ENCODE measurements at regions not wholly inside any gene's neighbourhood (a gene's known extent, or its start where the extent isn't known, plus 50 kb on each side); places are given as distances from the start of the nearest gene placed in this dataset.
"Not testable (repeated sequence)": the region's sequence is repeated elsewhere in the genome, so short reads cannot be mapped to it uniquely, and the experiment has no call there.

DNA sequence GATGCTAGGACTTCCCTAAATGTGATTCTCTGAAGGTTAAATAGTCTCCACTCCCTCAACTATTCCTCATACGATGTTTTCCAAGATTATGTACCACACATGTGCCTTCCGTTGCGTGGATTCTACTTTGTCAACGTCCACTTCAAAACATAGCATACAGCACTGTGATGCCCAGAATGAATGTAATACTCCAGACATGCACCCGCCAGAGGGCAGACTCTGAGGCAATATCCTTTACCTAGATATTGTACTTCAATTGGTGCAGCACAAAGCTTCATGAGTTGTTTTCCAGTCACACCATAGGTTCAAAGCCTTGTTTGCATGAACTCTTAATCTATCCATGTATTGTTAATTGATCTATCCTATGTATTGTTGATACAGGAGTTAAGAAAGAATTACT is 201.0 kb upstream of the NABP1 start:
- in situ Hi-C loops (cut with MboI; ENCODE audit: low pct_unique_long_range_greater_than_20kb, low sequenced_read_pairs), result no loop called here
- no peak for DNase-seq

DNA sequence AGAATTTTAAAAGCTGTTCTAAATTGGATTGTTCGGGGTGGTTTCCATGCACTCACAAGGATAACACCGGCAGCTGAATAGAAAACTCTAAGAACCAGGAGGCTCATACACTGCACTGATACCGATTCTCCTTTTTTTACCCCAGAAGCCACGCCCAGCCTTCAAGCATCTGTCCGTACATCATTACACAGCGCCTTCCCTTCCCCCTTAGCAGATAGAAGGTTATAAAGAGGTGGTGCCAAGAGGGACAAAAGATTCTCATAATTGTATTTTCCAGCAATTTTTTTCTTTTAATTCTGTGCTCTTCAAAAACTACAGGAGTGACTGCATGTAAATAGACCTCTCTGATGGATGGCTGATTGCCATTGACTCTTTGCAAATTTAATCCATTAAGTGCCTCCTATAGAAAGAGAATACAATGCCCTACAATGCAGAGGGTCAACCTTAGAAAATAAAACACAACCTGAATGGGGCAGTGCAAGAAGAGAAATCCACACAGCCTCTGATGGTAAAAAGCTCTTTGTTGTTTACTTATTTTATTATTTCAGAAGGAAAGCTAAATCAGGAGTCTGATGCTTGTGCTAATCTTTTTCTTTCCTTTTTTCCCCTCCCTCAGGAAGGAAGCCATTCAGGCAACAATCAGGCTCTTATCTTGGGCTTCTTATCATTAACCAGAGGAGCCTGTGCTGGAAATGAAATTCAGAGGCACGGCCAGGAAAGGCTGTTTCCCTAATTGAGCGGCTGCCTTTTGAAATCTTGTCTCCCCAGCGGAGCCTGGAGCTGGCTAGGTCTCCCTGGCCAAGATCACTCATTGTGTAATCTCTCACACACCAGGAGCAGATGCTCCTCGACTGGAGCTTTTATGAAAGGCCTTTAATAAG is 198.9 kb upstream of the NABP1 start:
- no peak for DNase-seq
- in situ Hi-C loops (cut with MboI; ENCODE audit: low pct_unique_long_range_greater_than_20kb, low sequenced_read_pairs), result no loop called here

DNA sequence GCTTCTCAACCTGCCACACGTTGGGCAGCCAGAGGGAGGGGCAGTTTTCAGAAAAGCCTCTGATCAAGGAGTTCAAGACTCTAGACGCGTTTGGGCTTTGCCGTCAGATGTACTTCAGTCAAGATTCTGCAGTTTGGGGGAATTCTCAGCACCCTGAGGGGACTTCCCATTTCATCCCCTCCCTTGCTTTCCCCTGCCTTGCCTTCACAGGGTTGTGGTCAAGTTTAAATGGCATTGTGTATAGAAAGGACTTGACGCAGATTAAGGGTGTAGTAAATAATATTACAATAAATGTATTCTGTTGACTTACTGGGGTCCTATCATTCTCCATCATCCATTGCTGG is 198.3 kb upstream of the NABP1 start:
- DNase-seq, result no peak
- in situ Hi-C loops (cut with MboI; ENCODE audit: low pct_unique_long_range_greater_than_20kb, low sequenced_read_pairs), result no loop called here

DNA sequence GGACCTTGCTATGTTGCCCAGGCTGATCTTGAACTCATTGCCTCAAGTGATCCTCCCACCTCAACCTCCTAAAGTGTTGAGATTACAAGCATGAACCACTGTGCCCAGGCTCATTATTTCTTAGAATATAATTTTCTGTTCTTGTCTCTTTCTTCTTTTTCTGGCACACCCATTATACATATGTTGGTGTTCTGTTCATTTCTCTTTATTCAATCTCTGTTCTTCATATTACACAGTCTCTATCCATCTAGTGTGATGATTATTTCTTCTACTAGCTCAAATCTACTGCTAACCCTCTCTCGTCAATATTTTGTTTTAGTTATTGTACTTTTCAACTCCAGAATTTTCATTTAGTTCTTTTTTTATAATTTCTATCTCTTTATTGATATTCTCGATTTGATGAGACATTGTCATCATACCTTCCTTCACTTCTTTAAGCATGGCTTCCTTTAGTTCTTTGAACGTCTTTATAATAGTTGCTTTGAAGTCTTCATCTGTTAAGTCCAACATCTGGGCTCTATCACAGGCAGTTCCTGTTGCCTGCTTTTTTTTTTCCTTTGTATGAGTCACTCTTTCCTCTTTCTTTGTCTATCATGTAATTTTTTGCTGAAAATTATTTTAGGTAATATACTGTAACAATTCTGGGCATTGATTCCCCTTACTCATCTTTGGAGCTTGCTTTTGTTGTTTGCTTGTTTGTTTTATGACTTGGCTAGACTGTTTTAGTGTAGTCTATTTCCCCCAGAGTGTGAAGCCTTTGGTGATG is 196.4 kb upstream of the NABP1 start:
- no peak for DNase-seq
- in situ Hi-C loops (cut with MboI; ENCODE audit: low pct_unique_long_range_greater_than_20kb, low sequenced_read_pairs), result no loop called here

DNA sequence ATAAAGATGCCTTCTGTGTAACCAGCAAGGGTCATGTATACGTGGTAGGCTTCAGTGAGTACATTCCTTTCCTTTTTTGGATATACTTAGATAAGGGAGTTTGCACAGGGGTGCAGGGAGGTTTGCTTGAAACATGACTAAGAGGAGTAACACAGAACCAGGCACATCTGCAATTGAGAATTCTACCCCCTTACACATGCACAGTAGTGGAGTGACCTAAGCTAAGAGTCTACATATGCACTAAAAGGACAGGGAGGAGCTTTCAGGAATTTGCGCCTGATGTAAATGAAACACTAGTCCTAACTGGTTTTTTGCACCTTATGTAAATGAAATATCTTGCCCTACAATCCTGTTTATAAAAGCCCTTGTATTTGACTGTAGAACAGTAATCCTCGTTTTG is 194.8 kb upstream of the NABP1 start:
- DNase-seq, result no peak
- in situ Hi-C loops (cut with MboI; ENCODE audit: low pct_unique_long_range_greater_than_20kb, low sequenced_read_pairs), result no loop called here

DNA sequence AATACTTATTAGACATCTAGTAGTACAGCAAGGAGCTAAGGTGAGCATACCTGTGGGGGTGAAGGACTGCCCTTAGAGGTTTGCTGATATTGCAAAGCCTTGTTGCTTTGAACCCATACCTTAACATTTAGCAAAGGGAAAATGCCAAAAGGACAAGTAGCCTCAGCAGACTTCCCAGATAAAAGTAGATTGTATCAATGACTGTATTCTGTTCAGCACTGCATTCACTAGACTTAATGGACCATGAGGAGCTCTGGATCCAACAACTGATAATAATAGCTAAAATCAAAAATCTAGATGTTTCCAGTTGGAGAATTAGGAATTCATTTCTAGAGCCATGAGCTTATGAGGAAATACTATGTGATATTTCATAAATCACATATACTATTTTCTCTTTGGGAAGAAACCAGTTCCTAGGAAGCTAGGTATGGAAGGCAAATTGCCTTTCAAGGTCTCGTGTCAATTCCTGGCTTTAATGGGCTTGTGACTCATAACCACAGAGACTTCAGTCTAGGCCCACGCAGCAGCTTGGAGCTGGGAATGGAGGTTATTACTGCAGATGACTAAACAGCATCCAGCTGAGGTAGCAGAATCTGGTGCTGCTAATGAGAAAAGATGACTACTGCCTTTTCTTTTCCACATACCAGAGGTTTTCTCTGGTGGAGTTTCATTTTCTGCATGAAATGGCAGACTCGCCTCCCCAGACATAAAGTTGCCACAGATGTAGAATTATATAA is 191.2 kb upstream of the NABP1 start:
- DNase-seq, result peak; percentile 14
- in situ Hi-C loops (cut with MboI; ENCODE audit: low pct_unique_long_range_greater_than_20kb, low sequenced_read_pairs), result no loop called here

DNA sequence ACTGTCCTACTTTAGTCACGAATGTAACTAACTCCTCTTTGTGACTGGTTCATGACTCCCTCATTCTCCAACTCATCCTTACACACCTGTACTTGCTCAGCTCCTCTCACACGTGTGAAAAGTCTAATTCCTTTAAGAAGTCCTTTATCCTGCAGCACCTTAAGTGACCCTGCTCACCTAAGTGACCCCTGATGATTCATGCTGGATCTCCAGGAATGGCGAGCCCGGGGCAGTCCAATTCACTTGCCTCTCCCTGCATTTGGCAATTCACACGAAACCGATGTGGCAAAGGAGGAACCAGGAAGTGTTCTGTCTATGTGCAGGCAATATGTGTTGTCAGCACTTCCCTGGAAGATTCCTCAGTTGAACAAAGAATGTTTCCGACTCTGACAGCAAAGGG is 189.8 kb upstream of the NABP1 start:
- in situ Hi-C loops (cut with MboI; ENCODE audit: low pct_unique_long_range_greater_than_20kb, low sequenced_read_pairs), result no loop called here
- DNase-seq, result no peak

DNA sequence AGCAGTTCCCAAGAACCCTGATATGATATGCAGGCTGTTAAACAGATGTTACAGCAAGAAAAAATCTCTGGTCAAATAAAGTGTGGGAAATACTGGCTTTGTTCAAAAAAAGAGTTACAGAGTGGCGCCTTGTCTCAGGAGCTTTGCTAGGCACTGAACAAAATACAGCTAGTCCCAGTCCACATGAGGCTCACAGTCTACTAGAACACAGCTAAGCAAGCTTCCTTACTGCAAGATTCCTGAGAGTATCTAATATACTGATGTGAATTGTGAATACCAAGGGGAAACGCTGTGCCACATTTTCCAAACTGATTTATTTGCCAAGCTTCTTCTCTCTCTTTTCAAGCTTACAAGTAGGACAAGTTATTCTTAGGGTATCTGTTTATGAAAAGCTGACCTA is 188.8 kb upstream of the NABP1 start:
- in situ Hi-C loops (cut with MboI; ENCODE audit: low pct_unique_long_range_greater_than_20kb, low sequenced_read_pairs), result no loop called here
- no peak for DNase-seq

DNA sequence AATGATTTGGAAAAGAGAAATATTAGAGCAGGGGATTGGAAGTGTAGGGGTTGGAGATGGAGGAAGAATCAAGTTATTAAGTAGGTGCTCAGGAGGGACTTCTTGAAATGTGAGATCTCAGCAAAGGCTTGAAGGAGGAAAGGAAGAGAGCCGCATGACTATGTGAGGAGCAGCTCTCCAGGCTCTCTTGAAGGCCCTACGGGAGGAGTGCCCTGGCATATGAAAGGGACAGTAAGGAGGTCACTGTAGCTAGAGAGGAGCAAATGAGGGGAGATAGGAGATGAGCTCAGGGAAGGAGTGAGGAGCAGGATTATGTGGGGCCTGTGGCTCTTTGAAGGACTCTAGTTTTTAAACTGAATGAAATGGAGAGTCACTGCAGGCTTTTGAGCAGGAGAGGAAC is 181.1 kb upstream of the NABP1 start:
- no peak for DNase-seq
- in situ Hi-C loops (cut with MboI; ENCODE audit: low pct_unique_long_range_greater_than_20kb, low sequenced_read_pairs), result no loop called here

DNA sequence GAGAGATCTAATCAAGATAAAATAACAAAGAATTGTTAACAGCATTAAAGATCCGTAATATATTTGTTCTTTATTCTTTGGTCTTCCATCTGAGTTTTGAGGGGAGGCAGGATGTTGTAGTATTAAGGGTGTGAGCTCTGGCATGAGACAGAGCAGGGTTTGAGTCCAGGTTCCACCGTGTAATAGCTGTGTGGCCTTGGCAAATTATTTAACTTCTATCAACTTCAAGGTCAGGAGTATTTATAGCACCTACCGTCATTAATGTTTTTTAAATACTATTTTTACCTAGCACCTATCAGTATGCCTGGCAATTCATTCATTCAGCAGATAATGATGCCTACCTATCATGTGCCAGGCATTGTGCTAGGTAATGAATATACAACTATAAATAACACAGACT is 180.1 kb upstream of the NABP1 start:
- no peak for DNase-seq
- in situ Hi-C loops (cut with MboI; ENCODE audit: low pct_unique_long_range_greater_than_20kb, low sequenced_read_pairs), result no loop called here

DNA sequence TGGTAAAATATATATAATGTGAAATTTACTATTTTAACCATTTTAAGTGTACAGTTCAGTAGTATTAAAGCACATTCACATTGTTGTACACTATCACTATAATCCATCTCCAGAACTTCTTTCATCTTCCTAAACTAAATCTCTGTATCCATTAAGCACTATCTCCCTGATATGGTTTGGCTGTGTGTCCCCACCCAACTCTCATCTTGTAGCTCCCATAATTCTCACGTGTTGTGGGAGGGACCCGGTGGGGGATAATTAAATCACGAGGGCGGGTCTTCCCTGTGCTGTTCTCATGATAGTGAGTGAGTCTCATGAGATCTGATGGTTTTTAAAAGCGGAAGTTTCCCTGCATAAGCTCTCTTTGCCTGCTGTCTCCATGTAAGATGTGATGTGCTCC is 178.9 kb upstream of the NABP1 start:
- in situ Hi-C loops (cut with MboI; ENCODE audit: low pct_unique_long_range_greater_than_20kb, low sequenced_read_pairs), result no loop called here
- no peak for DNase-seq

DNA sequence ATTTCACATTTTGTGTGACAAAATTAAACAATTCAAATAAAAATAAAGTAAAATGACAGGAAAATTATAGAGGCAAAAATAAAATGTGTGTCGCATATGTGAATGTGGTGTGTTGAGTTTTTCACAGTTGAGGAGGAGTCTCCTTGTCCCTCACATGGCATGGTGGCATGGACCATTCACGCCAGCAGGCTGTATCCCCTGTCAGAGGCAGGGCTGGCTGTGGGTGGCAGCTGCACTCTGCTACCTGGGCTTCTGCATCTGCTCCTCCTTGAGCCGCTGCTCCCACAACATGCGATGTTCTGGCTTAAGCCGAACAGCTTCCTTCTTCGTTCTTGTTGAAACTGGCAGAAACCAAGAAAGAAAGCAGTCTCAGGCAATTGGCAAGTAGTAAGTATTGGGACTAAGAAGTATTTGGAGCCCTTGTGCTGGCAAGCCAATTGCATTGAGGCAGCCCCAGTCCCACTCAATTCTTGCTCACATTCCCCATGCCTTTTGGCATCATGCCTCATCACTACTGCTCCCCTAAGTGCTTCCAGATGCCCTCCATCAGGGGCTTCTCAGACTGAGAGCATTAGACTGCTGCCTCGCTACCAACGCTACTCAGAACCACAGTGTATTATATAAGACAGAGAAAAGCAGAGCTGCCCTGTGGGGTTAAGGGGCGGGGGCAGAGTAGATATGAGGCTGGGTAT is 177.9 kb upstream of the NABP1 start:
- in situ Hi-C loops (cut with MboI; ENCODE audit: low pct_unique_long_range_greater_than_20kb, low sequenced_read_pairs), result loop anchor here (25.0 kb wide), 1 partner anchor 313 kb away; no protein-coding TSS in a partner anchor
- DNase-seq, result no peak

DNA sequence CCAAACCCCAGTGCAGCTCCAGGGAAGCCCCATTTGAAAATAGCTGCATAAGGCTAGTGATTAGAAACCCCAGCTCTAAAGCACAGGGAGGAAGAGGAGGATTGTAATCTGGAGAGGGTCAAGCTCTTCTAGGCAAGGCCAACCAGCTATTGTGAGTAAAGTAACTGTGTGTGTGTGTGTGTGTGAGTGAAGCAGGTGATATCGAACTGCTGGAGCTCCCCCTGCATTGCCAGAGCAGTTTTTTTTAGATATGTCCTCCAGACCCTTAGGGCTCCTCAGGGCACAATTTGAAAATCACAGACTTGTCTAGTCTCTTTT is 177.4 kb upstream of the NABP1 start:
- in situ Hi-C loops (cut with MboI; ENCODE audit: low pct_unique_long_range_greater_than_20kb, low sequenced_read_pairs), result loop anchor here (25.0 kb wide), 1 partner anchor 313 kb away; no protein-coding TSS in a partner anchor
- no peak for DNase-seq

DNA sequence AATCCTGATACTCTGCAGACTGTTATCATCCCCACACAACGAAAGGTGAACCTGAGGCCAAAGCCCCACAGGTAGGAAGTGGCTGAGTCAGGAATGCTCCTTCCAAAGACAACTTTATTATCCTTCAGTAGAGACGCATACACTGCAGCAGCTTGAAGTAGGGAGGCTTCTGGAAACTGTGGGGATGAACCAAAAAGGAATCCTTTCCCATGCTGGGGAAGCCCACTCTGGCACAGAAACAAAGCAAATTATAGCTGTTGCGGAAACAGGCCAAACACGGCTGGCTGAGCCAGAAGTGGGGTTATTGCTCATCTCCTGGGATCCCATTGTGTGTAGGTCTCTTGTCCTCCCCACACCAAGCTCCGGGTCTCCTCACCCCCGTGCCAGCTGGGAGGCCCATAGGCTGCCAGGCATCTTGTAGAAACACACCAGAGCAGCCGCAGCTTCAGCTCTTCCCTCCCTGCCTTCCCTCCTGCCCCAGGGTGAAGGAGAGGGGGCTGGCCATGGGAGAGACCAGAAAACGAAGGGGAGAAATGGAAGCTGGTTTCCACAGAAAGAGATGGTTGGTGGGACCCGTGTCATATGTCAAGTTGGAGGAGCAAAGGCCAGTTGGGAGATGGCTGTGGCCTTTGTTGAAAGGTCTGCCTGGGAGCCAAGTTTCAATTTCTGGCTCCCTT is 176.9 kb upstream of the NABP1 start:
- in situ Hi-C loops (cut with MboI; ENCODE audit: low pct_unique_long_range_greater_than_20kb, low sequenced_read_pairs), result loop anchor here (25.0 kb wide), 1 partner anchor 314 kb away; no protein-coding TSS in a partner anchor
- DNase-seq, result no peak

DNA sequence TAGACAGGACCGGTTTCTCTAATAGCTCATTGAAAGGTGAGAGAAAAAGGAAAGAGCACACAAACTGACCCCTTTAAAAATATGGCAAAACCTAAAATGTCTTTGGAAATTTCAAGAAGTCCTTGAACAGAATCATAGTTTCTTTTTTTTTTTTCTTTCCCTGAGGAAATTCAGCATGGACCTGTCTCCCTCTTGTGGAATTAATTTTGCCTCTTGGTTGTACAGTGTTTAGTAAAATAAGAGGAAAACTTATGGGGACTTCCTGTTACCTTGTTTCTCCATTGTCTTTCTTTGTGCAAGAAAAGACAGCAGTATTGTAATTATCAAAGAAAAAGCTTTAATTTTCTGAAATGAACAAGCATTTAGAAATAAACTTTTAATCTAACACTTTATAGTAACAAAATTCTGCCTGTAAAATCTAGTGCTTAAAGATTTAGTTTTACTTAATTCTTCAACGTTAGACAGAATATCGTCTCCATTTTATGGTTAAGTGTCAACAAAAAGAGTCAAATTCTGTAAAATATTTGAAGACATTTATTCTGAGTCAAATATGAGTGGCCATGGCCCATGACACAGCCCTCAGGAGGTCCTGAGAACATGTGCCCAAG is 176.3 kb upstream of the NABP1 start:
- peak; percentile 65 for DNase-seq
- in situ Hi-C loops (cut with MboI; ENCODE audit: low pct_unique_long_range_greater_than_20kb, low sequenced_read_pairs), result loop anchor here (25.0 kb wide), 1 partner anchor 314 kb away; no protein-coding TSS in a partner anchor

DNA sequence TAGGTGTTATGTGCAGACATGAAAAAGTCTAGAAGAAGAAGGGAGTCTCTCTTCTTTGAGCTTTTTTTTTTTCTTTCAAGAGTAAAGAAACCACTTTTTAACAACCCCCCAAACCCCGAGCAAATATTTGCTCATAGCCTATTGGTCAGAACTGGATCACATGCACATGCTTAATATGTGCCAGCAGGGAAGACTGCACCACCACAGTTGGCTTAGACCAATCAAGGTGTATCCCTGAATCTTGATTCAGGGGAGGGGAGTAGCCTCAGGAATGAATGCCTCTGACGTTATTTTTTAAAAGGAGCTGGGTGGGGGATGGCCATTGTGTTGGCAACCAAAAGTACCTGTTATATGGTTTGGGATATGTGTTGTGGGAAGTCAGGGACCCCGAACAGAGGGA is 171.4 kb upstream of the NABP1 start:
- in situ Hi-C loops (cut with MboI; ENCODE audit: low pct_unique_long_range_greater_than_20kb, low sequenced_read_pairs), result loop anchor here (25.0 kb wide), 1 partner anchor 319 kb away; no protein-coding TSS in a partner anchor
- no peak for DNase-seq

DNA sequence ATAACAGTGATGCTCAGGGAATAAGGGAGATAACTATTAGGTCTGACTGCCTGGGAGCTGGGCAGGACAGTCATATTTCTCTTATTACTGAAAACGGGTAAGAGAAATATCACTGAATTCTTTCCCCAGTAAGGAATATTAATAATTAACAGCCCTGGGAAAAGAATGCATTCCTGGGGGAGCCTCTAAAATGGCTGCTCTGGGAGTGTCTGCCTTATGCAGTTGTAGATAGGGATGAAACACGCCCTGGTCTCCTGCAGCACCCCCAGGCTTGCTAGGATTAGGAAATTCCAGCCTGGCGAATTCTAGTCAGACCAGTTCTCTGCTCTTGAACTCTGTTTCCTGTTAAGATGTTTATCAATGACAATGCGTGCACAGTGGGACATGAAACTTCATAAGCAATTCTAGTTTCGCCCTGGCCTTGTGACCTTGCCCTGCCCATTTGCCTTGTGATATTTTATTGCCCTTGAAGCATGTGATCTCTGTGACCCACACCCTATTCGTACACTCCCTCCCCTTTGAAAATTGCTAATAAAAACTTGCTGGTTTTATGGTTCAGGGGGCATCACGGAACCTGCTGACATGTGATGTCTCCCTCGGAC is 170.6 kb upstream of the NABP1 start:
- in situ Hi-C loops (cut with MboI; ENCODE audit: low pct_unique_long_range_greater_than_20kb, low sequenced_read_pairs), result loop anchor here (25.0 kb wide), 1 partner anchor 320 kb away; no protein-coding TSS in a partner anchor
- not testable (repeated sequence) for DNase-seq

DNA sequence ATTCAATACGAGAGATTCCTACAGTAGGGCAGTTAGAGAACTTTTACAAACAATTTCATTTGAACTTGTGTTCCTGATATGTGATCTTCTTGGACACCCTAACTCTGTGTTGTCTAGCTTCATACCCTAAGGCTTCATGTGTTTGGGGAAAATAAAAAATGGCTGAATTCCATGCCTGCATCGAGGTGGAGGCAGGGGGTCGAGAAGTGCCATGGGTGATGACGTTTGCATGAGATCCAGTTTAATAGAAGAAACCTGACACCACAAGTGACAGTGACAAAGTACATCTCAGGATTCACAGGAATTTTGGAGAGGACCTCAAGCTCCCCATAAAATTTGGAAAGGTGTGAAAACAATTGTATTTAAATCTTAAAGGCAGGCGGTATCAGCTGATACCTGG is 169.2 kb upstream of the NABP1 start:
- in situ Hi-C loops (cut with MboI; ENCODE audit: low pct_unique_long_range_greater_than_20kb, low sequenced_read_pairs), result loop anchor here (25.0 kb wide), 1 partner anchor 321 kb away; no protein-coding TSS in a partner anchor
- DNase-seq, result no peak
